HepG2 (cell line): ENCODE measurements at regions not wholly inside any gene's neighbourhood (a gene's known extent, or its start where the extent isn't known, plus 50 kb on each side); places are given as distances from the start of the nearest gene placed in this dataset.

Experiments
- HNRNPK ChIP-seq: fragments of 200-400 bp; formaldehyde crosslinking; IDR thresholded peaks from 2 replicates; pipeline ENCODE4 v1.6.1; 2018; ENCODE audit warnings: low read length, low read depth, moderate library complexity, mild to moderate bottlenecking; ENCODE audit not compliant: poor library complexity, severe bottlenecking
- TF ChIP-seq, protein P1 (sequence below): sonication (generic); formaldehyde crosslinking; IDR thresholded peaks from 2 replicates; pipeline ENCODE4 v1.5.0; 2020; ENCODE audit warnings: mild to moderate bottlenecking, missing genetic modification reagents, moderate library complexity
- TF ChIP-seq, protein P2 (sequence below): IDR thresholded peaks from 2 replicates; pipeline ENCODE4 v1.6.1; 2012; ENCODE audit warnings: inconsistent platforms

DNA sequence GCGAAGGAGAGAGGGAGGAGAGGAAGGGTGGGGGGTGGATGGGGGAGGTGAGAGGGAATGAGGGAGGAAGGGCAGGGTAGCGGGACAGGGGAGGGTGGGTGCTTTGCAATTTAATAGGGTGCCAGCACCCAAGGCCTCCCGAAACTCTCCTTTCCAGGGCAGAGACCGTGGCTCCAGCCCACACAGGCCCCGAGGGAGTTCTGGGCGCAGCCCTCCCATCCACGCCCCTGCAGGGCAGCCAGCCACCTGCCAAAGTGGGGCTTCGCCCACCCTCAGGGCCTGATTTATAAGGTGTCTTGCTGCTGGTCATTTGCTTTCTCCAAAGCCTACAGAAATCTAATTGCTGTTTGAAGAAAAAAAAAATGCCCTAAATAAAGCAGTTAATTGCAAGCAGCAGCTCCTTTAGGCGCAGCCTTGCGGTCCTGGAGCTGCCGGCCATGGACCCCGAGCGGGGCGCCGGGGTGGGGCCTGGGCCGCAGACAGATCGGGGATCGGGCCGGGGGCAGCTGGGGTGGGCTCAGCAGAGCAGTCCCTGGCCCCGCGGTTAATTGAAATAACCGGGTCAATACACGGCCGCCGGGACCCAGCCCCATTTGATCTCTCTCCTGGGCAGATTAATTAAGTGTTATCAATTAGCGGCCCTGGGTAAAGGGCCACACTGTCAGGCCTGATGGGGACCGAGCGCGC lies 106.0 kb upstream of the NKX1-1 start:
- TF ChIP-seq, protein P1, sequence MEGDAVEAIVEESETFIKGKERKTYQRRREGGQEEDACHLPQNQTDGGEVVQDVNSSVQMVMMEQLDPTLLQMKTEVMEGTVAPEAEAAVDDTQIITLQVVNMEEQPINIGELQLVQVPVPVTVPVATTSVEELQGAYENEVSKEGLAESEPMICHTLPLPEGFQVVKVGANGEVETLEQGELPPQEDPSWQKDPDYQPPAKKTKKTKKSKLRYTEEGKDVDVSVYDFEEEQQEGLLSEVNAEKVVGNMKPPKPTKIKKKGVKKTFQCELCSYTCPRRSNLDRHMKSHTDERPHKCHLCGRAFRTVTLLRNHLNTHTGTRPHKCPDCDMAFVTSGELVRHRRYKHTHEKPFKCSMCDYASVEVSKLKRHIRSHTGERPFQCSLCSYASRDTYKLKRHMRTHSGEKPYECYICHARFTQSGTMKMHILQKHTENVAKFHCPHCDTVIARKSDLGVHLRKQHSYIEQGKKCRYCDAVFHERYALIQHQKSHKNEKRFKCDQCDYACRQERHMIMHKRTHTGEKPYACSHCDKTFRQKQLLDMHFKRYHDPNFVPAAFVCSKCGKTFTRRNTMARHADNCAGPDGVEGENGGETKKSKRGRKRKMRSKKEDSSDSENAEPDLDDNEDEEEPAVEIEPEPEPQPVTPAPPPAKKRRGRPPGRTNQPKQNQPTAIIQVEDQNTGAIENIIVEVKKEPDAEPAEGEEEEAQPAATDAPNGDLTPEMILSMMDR (CRISPR knock-in tag), result no peak
- no peak for TF ChIP-seq HNRNPK
- TF ChIP-seq, protein P2, sequence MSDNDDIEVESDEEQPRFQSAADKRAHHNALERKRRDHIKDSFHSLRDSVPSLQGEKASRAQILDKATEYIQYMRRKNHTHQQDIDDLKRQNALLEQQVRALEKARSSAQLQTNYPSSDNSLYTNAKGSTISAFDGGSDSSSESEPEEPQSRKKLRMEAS, result no peak
